OCI-M2 (cell line): ENCODE measurements at regions not wholly inside any gene's neighbourhood (a gene's known extent, or its start where the extent isn't known, plus 50 kb on each side); places are given as distances from the start of the nearest gene placed in this dataset.

Experiments
- DNase-seq: peaks from one replicate; lab custom pipeline; 2025; ENCODE audit not compliant: unreplicated experiment; lab: John Stamatoyannopoulos, UW

DNA sequence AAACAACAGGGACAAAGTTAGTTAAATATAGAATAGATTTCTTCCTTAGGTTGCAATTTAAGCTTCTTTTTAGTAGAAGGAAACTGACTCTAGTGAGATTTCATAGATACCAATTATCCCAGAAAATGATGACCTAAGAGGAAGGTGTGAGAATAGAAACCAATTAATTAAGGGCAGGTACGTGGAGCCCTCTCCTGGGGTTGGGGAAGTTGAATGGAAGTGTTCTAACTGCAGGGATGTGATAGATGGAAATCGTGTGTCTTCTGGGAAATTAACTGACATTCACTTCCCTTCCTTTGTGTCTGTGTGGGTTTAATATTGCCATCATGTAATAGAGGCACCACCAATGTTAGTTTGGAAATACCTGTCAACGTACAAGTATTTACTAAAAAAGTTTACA lies 204.1 kb upstream of the ANK2 start:
- DNase-seq = no peak

DNA sequence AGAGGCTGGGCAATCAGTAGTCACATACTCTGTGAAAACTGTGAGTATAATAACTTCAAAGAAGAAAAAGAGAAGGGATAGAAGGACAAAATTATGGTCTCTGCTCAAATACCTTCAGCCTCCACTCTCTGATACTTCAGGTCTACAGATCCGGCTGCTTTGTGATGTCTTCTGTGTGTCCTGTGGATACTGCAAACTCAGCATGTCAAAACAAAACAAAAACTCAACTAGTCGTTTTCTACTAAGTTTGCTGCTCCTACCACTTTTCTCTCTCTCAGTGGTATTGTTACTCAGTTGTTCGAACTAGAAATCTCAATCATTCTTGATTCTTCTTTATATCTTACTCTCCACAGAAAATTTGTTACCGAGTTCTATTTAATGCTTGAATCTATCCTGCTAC lies 202.4 kb upstream of the ANK2 start:
- DNase-seq = no peak

DNA sequence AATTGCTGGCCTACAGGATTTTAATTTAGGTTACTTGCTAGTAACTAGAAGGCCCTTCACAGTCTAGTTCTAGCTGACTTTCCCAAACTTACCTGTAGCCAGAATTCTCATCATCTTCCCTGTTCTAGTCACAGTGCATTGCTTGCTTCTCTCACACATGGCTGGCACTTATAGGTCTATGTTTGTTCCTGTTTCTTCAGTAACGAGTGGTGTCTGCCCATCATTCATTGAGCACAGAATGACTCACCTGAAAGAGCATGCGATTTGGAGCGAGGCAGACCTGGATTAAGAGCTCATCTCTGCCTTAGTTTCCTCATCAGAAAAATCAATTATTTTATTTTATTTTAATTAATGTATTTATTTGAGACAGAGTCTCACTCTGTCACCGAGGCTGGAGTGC lies 201.7 kb upstream of the ANK2 start:
- no peak for DNase-seq

DNA sequence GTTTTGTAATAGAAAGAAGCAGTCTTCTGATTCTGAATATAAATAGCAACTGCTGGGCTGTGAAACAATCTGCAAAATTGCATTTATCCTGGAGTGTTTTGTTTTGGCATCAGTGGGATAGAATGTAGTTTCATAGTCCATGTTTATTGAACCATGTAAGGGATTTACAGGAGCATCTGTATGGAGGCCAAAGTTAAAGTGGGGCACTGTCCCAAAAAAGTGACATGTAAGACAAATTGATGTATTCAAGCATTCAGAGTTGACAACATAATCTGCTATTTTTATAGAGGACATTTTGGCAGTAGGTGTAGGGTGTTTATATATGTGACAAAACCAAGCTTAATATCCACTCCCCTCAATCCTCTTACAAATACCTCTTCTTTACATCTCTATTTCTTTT lies 200.5 kb upstream of the ANK2 start:
- no peak for DNase-seq

DNA sequence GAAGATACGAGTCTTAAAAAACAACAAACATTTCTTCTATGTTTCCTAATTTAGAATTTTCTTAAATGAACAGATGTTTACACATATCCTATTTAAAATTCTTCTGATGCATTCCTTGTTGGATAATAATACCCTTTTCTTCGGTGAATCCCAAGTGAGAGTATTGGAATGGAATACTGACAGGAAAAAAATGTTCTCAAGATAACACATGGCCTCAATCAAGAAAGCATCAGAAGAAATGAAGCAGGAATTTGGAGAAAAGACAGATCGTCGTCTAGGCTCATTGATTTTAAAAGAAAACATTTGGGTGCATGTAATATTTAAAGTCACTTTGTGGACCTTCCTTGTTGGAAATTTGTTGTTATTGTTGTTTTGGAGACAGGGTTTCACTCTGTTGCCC lies 196.9 kb upstream of the ANK2 start:
- no peak for DNase-seq

DNA sequence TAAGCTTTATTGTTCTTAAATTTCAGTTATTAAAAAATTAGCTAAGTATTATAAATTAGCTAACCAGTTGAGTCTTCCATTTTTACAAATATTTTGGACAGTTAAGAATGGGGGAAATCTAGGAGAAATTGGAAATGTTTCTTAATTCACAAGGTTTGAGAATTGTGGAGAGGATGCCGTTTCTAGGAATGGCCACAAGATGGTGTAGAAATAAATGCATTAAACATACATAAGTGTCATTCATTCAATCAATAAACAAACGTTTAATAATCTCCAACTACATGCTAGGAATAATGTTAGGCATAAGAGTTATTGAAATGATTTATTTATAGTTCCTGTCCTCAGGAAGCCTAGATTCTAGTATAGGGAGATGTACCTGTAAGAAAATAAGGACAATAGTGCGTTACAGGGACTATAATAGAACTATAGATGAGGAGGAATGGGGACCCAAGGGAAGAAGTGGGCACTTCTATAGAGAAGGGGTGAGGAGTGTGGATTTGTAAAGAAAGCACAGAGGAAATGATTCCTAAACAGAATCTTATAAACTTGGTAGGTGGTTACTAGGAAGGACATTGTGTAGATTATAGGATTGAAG lies 195.7 kb upstream of the ANK2 start:
- DNase-seq = no peak

DNA sequence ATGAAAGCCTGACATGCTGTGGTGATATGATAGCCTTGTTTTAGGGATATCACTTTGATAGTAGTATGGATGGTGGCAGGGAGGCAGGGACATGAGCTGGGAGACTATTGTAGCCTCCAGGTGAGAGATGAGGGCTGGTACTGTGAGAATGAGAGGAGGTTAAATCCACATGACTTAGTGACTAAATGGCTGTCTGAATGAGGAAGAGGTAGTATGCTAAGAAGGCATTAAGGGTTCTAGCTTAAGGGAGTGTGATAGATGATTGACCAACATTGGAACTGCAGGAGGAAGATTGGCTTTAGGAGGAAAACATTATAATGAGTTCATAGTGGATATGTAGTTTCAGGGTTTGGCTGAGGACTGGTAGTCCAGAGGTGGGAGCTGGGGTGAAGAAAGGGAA lies 195.0 kb upstream of the ANK2 start:
- DNase-seq = no peak

DNA sequence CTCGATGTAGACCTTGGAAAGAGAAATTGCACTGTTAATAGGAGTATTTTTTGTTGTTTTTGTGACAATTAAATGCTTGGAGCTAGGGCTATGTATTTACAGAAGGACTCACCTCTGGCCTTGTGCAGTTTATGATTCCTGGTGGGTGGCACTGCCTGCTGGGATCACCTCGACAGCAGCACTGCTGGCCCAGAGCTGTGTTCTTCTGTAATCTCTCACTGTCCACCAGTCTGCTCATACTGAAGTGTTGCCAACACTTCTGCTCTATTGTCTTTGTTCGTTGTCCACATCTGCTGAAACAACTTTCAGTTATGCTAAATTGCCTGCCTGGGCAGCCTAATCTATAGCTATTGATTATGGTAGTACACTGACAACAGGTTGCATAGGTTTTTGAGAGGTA lies 194.4 kb upstream of the ANK2 start:
- DNase-seq = no peak

DNA sequence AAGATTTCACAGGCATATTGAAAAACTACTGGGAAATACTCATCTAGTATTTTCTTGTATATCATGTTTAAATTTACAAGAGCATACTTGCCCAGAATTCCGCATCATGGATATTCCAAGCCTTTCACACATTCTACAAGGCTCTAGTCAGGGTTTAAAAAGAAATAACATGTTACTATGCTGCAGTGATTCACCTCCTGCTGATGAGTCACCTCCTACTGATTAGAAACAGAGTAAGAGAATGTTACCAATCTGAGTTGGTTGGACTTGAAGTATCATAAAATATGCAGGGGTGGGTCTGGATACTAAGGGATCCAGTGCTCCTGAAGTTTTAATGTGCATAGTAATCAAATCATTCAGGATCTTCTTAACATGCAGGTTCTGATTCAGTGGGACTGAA lies 192.0 kb upstream of the ANK2 start:
- DNase-seq = no peak

DNA sequence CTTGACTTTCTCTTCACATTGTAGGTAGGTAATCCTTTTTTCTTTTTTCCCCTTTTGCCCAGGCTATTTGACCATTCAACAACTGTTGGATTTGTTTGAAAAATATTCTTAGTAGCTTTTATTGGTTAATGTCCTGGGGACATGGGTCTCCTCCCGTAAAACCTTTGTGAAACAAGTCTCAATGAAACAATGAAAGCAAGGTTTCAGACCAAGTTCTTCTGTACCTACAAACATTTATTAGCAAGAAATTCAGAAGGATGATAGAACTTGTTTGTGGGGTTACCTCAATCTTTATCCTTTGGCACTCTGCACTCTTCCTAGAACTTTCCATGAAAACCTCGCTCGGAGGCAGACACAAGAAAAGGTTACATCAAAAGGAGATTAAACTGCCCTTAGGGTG lies 190.7 kb upstream of the ANK2 start:
- DNase-seq = no peak

DNA sequence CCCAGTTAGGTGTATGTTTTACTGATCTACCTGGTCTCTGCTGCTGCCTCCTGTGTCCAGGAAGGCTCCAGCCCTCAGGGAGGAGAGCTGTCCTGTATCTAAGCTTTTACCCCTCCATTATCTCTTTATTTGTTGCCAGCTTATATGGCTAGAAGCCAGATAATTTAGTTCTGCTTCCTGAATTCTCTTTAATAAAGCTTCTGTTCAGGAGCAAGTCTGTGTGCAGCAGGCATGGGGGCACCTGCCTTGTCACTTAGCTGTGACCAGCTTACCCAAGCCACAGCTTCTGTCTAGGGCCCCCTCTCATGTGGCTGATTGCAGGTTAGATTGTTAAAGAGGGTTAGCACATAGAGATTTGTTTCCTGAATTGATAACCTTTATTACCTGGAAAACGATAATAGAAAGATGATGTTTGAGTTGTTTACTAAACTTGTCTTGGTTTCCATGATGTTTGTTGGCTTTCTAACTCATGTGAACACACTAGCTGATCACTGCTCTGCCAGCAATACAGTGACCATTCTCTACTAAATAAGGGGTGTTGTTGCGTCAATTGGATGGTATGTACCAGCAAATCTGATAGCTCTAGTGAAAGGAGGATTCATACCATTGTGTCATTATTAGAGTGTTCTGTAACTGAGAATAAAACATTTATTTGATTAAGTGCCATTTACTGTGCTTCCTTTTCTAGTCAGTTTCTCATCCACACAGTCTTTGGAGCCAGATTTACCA lies 189.8 kb upstream of the ANK2 start:
- no peak for DNase-seq

DNA sequence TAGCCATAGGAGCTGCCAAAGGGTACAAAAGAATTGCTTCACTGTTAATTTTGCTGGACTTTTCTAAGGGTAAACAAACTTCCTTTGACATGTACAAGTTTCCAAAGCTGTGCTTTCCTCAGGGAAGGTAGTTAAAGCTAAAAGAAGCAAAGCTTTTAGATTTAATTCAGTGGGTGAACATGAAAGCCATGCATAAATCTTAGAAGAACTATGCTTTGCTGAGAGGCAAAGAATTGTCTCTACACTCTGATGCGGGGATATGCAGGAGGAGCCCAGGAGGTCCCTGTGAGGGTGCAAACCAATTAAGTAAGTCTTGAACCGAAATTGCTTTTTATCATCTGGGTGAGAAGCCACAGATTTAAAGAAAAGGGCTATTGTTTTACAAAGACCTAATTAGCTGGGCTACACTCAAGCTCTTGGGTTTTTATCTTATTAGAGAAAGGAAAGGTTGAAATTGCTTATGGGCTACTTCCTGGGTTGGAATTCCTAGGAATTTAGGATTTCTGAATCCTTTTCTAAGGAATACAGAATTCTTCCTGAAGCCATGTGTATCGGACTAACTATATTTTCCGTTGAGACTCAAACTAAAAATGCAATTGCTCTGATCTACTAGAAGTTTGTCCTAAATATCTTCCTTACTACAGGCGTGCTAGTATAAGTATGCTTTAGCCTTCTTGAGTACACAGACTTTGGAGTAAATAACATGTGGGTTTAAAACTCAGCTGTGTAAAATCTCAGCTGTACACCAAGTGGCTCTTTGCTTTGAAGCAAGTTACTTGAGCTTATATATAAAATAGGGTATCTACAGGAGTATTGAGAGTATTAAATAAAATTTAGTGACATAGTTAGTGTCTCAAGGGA lies 188.4 kb upstream of the ANK2 start:
- no peak for DNase-seq

DNA sequence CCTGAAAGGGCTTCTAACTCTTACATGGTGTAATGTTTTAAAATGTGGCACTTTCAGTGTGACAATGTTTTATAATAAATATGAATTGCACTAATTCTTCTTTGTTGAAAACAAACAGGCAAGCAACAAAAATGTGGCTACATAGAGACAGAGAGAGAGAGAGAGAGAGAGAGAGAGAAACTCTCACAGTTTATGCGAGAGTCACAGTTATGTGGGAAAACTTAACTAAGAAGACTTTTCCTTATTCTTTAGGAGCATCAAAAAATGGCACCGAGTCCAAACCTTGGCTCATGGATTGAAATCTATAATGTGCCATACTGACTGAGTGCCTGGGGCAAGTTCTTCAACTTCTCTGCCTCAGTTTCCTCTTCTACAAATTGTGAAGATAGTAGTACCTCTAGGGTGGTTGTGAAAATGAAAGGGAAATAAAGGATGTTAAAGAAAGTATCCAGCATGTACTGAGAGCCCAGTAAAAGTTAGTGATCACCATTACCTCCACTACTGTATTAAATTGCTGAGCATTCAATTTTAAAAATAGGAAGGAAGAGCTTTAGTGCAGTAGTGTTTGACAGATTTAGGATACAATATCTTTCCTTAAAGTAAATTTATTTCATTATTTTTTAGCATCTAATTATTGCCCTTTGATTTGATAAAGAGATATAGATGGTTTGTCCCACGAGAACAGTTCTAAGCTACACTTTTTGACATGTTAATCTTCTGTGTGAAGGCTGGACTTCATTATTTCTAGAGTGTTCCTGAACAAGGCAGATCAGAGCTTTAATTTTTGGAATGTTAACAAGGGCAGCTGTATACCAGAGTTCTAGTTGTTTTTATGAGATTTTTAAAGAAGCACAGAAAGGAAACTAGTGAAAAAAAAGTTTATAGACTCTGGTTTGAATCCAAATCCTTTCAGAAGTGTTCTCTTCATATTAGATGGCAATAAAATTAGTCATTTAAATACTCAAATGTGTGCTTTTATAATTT lies 187.5 kb upstream of the ANK2 start:
- no peak for DNase-seq

DNA sequence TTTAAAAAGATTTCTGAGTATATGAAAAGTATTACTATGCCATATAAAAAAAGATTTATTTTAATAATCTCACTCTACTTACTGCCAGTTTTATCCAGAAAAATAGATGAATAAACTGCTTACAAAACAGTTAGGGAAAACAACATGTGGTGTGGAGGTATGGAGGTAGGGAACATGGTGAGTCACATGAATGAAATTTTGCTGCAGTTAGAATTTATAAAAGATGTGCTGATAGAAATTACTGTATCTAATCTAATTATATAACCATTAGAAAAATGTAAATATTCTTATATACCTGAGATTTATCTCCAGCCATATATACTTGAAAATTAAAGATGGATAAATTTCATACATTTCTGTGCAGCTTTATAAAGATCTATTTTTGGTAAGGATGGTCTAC lies 184.0 kb upstream of the ANK2 start:
- no peak for DNase-seq

DNA sequence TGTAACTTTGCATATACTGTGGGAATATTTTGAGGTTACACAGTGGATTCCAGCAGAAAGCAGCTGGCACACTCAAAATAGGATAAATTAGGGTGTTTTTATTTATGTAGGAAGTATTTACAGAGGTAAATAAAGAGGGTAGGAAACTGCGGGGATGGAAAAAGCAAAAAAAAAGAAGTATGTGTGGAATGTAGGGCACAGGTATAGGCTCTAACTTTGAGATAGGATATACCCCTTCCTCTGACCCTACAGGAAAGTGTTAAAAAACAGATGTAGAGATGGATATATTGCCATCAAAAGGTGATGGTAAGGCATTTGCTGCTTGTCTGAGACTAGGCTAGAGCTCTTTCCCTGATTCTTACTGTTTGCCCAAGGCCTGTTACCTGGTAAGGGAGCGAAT lies 173.1 kb upstream of the ANK2 start:
- no peak for DNase-seq

DNA sequence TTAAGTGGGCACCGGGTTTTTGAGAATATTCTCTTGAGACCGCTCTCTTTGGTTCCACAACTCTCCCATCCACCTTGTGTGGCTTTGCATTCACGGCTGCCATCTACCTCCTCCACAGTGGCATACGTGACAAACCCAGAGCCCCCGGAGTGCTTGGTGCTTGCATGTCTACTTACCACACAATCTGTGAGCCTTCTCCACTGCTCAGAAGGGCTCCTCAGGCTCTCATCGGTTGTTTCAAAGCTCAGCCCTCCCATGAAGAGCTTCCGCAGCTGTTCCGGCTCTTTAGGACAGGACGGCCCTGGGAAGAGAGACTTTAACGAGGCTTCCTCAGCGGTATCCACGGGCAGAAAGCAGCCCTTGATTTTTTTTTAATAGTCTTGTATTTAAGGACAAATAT lies 167.6 kb upstream of the ANK2 start:
- DNase-seq = no peak

DNA sequence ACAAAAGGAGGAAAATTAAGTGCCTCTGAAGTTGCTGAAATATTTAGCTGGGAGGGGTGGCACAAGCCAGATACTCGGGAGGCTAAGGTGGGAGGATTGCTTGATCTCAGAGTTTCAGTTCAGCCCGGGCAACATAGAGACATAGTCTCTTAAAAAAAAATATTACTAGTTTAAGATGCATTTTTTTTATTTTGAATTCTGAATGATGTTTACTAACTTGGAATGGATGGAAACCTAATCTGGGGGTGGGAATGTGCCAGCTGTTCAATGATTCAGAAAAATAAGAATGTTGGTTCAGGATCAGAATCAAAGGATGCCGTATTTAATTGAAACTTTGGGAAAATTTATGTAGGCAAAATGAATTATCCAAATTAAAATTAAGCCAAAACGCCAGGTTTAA lies 167.2 kb upstream of the ANK2 start:
- DNase-seq = no peak

DNA sequence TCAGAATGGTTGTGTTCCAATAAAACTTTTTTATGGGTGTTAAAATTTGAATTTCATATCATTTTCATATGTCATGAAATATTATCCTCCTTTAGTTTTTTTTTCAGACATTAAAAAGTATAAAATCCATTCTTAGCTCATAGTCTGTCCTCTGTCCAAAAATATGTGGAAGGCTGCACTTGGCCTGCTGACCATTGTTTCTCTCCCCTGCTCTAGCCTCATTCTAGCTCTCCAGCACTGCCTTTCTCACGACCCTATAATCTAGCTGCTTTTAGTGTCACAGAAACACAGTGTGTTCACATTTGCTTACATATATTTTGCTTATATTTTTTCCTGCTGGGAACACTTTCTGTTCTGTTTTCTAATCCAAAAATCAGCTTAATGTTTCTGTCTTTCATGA lies 165.0 kb upstream of the ANK2 start:
- no peak for DNase-seq

DNA sequence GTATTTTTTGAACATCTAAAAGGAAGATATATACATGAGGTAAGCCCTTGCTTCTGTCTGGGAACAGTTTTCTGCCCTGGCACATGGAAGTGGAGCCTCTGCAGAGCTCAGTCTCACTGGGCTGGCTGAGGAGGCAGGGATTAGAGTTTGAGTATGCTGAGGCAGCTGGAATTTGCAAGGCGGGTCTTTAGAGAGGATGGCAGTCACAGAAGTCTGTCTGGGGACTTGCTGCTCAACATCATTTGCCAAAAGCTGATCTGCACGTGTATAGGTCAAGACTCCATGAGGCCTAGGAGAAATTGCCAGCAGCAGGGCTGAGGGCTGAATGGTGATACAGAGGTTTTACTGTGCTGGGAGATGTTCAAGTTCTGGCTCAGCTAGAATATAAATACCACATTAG lies 163.6 kb upstream of the ANK2 start:
- DNase-seq = no peak

DNA sequence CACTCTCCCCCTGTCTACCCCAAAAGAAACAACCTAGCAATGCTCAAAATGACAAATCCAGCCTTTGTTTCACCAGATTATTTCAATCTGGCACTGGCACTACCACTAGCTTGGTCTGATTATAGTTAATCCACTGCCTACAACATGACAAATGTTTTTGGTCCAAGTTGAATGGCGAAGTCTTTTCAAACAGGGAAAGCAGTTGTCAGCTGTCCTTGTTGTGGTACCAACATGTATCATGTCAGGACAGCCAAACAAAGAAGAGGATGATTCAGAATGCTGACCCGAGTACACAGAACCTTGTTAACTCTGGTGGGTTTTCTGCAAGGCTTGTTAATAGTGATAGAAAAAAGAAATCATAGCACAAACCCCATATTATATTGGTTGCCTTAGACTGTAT lies 160.8 kb upstream of the ANK2 start:
- DNase-seq = no peak

DNA sequence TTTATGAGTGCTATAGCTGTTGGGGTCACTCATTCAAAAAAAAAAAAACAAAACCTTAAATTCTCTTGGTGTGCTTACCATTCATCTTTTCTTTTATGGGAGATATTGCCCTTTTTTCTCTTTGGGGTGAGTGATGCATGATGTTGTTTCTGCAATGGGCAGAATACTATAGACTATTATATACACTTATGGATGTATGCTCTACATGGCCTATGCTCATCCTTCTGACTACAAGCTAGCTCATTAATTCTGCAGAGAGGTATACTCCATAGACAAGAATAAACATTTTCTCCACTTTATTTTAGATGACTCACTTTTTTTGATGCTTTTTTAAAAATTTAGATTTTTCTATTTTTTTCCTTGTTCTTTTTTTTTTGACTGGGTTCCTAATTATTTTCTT lies 160.3 kb upstream of the ANK2 start:
- DNase-seq = no peak
